Fibroblast of lung (primary cell): ENCODE measurements at regions not wholly inside any gene's neighbourhood (a gene's known extent, or its start where the extent isn't known, plus 50 kb on each side); places are given as distances from the start of the nearest gene placed in this dataset.

Experiments
- DNase-seq, 2 donors: peaks; one replicate each; pipeline versions ENCODE4 v3.0.0 to v3.0.0-alpha.2; 2010; ENCODE audit warnings: low read depth in 2 of 2
- H2AFZ ChIP-seq: 2 replicates; pipeline ENCODE4 v1.5.1; 2012; ENCODE audit warnings: low read length, control low read depth, inconsistent platforms
- H3K27ac ChIP-seq: 2 replicates; pipeline ENCODE4 v1.5.1; 2011; ENCODE audit warnings: low read length, control low read depth; ENCODE audit not compliant: insufficient read depth
- H3K27me3 ChIP-seq: 2 replicates; pipeline ENCODE4 v1.5.1; 2011; ENCODE audit warnings: mild to moderate bottlenecking, low read length; ENCODE audit not compliant: control insufficient read depth, insufficient read depth
- H3K36me3 ChIP-seq: 2 replicates; pipeline ENCODE4 v1.5.1; 2011; ENCODE audit warnings: low read length; ENCODE audit not compliant: control insufficient read depth, insufficient read depth
- H3K4me1 ChIP-seq: 2 replicates; pipeline ENCODE4 v1.5.1; 2011; ENCODE audit warnings: low read length; ENCODE audit not compliant: control insufficient read depth, insufficient read depth; ENCODE audit errors: extremely low read depth
- H3K4me2 ChIP-seq: 2 replicates; pipeline ENCODE4 v1.5.1; 2011; ENCODE audit warnings: low read length, control low read depth; ENCODE audit not compliant: insufficient read depth; ENCODE audit errors: extremely low read depth
- H3K4me3 ChIP-seq, 4 experiments: fragments of 200-600 bp in 1 of 4; sonication (generic) in 1 of 4; replicated peaks in 1 of 4; 2 replicates each; pipeline ENCODE4 v1.5.1; 2011 to 2016; ENCODE audit warnings: low read length in 4 of 4, low read depth in 3 of 4, mild to moderate bottlenecking in 3 of 4, control low read depth in 2 of 4, inconsistent platforms in 1 of 4, mixed read lengths in 1 of 4; ENCODE audit not compliant: insufficient read depth in 1 of 4; ENCODE audit errors: control extremely low read depth in 1 of 4
- H3K79me2 ChIP-seq: 2 replicates; pipeline ENCODE4 v1.5.1; 2012; ENCODE audit warnings: mild to moderate bottlenecking, low read length, inconsistent platforms; ENCODE audit not compliant: control insufficient read depth, insufficient read depth
- H3K9ac ChIP-seq: 2 replicates; pipeline ENCODE4 v1.5.1; 2011; ENCODE audit warnings: mild to moderate bottlenecking, low read length, control low read depth; ENCODE audit not compliant: insufficient read depth
- H3K9me3 ChIP-seq: 2 replicates; pipeline ENCODE4 v1.5.1; 2012; ENCODE audit warnings: low read depth, low read length; ENCODE audit not compliant: control insufficient read depth, insufficient read depth
- H4K20me1 ChIP-seq: 2 replicates; pipeline ENCODE4 v1.5.1; 2011; ENCODE audit warnings: low read length; ENCODE audit not compliant: control insufficient read depth, insufficient read depth; ENCODE audit errors: extremely low read depth
- CTCF ChIP-seq, 2 donors: IDR thresholded peaks in 1 of 2; conservative IDR thresholded peaks in 1 of 2; 1 replicate in 1 of 2; 2 replicates in 1 of 2; pipeline ENCODE4 v1.5.1; 2011 to 2012; ENCODE audit warnings: low read length in 2 of 2, control low read depth in 1 of 2, inconsistent platforms in 1 of 2, low read depth in 1 of 2, mild to moderate bottlenecking in 1 of 2
- EZH2 ChIP-seq: IDR thresholded peaks from 2 replicates; pipeline ENCODE4 v1.5.1; 2012; ENCODE audit warnings: low read length, control low read depth, mild to moderate bottlenecking; ENCODE audit errors: missing control alignments

GRCh38 chr13:90585392-90585791 is 762.1 kb upstream of the MIR17HG start:
- Histone ChIP-seq H3K79me2 (no peaks in the 10 kb centered on the region), H3K27me3 (no peaks in the 10 kb centered on the region), H3K27ac (no peak overlapping the region), H3K4me1 (no peaks in the 10 kb centered on the region), H3K9me3 (no peaks in the 10 kb centered on the region), H3K9ac (no peak overlapping the region), H4K20me1 (no peaks in the 10 kb centered on the region), H2AFZ (no peak overlapping the region), H3K36me3 (no peaks in the 10 kb centered on the region), H3K4me3 (no peak overlapping the region), H3K4me2 (no peak overlapping the region)
- DNase-seq, result no peak
- TF ChIP-seq CTCF (conservative IDR thresholded peaks at IDR 0.05 in 1 of 2, IDR thresholded peaks at IDR 0.05 in 1 of 2; ENCODE audit: low read depth in 1 of 2, low read length in 2 of 2), result no peak
- TF ChIP-seq EZH2, result no peak

- no peak overlapping the region for H2AFZ ChIP-seq
- H4K20me1 ChIP-seq, result no peaks in the 10 kb centered on the region
- H3K9me3 ChIP-seq, result no peaks in the 10 kb centered on the region
- no peak overlapping the region for H3K9ac ChIP-seq
- no peak overlapping the region for H3K4me2 ChIP-seq
- no peak overlapping the region for H3K27ac ChIP-seq
- H3K4me3 ChIP-seq, result no peak overlapping the region
- H3K4me1 ChIP-seq, result no peaks in the 10 kb centered on the region
- no peaks in the 10 kb centered on the region for H3K79me2 ChIP-seq
- DNase-seq, result no peak
- no peaks in the 10 kb centered on the region for H3K27me3 ChIP-seq
- H3K36me3 ChIP-seq, result no peaks in the 10 kb centered on the region
- TF ChIP-seq EZH2, result no peak
- TF ChIP-seq CTCF (conservative IDR thresholded peaks at IDR 0.05 in 1 of 2, IDR thresholded peaks at IDR 0.05 in 1 of 2; ENCODE audit: low read depth in 1 of 2, low read length in 2 of 2), result no peak
Measured at GRCh38 chr13:90591260-90591926, 756.1 kb upstream of the MIR17HG start.

GRCh38 chr13:90591927-90592268 is 755.6 kb upstream of the MIR17HG start:
- Histone ChIP-seq H3K4me2 (no peak overlapping the region), H3K4me1 (no peaks in the 10 kb centered on the region), H3K27me3 (no peaks in the 10 kb centered on the region), H3K27ac (no peak overlapping the region), H3K36me3 (no peaks in the 10 kb centered on the region), H4K20me1 (no peaks in the 10 kb centered on the region), H3K9ac (no peak overlapping the region), H3K4me3 (no peak overlapping the region), H3K79me2 (no peaks in the 10 kb centered on the region), H2AFZ (no peak overlapping the region), H3K9me3 (no peaks in the 10 kb centered on the region)
- no peak for DNase-seq
- TF ChIP-seq EZH2 (no peak), CTCF (conservative IDR thresholded peaks at IDR 0.05 in 1 of 2, IDR thresholded peaks at IDR 0.05 in 1 of 2; ENCODE audit: low read depth in 1 of 2, low read length in 2 of 2) (no peak)
